CD14-positive monocyte (primary cell): ENCODE measurements at regions not wholly inside any gene's neighbourhood (a gene's known extent, or its start where the extent isn't known, plus 50 kb on each side); places are given as distances from the start of the nearest gene placed in this dataset.
"Not testable (repeated sequence)": the region's sequence is repeated elsewhere in the genome, so short reads cannot be mapped to it uniquely, and the experiment has no call there.

Experiments
- DNase-seq, 3 donors: peaks; one replicate each; pipeline ENCODE4 v3.0.0-alpha.2; 2011 to 2022
- H2AFZ ChIP-seq: 2 replicates; pipeline ENCODE4 v1.6.0; 2012; ENCODE audit warnings: mild to moderate bottlenecking, low read depth, low read length, inconsistent platforms; ENCODE audit not compliant: insufficient read depth, poor library complexity, severe bottlenecking
- H3K27ac ChIP-seq, 2 donors: 1 replicate in 1 of 2; 2 replicates in 1 of 2; pipeline ENCODE4 v1.5.1; 2012 to 2013; ENCODE audit warnings: low read length in 2 of 2, control low read depth in 1 of 2, inconsistent platforms in 1 of 2, low read depth in 1 of 2, mild to moderate bottlenecking in 1 of 2
- H3K27me3 ChIP-seq, 2 donors: one replicate each; pipeline versions ENCODE4 v1.6.0 to v1.6.1; 2011 to 2013; ENCODE audit warnings: low read length in 2 of 2; ENCODE audit not compliant: control insufficient read depth in 2 of 2, insufficient read depth in 2 of 2
- H3K36me3 ChIP-seq, 2 donors: replicated peaks in 1 of 2; 1 replicate in 1 of 2; 2 replicates in 1 of 2; pipeline versions ENCODE4 v1.5.1 to v1.6.1; 2012 to 2013; ENCODE audit warnings: low read length in 2 of 2, control low read depth in 1 of 2, inconsistent platforms in 1 of 2, mild to moderate bottlenecking in 1 of 2; ENCODE audit not compliant: insufficient read depth in 2 of 2, control insufficient read depth in 1 of 2
- H3K4me1 ChIP-seq, 2 donors: 1 replicate in 1 of 2; 2 replicates in 1 of 2; pipeline versions ENCODE4 v1.5.1 to v1.6.1; 2012 to 2013; ENCODE audit warnings: low read length in 2 of 2, control low read depth in 1 of 2, inconsistent platforms in 1 of 2, mild to moderate bottlenecking in 1 of 2, moderate library complexity in 1 of 2; ENCODE audit not compliant: insufficient read depth in 2 of 2, control insufficient read depth in 1 of 2
- H3K4me2 ChIP-seq: replicated peaks from 2 replicates; pipeline ENCODE3; 2012; ENCODE audit warnings: low read length, moderate library complexity, mild to moderate bottlenecking; ENCODE audit not compliant: poor library complexity, severe bottlenecking; ENCODE audit errors: extremely low read depth
- H3K4me3 ChIP-seq, 3 experiments: fragments of 200-600 bp in 1 of 3; sonication (generic) in 1 of 3; replicated peaks in 1 of 3; 1 replicate in 2 of 3; 2 replicates in 1 of 3; pipeline ENCODE4 v1.5.1; 2011 to 2013; ENCODE audit warnings: low read length in 3 of 3, mild to moderate bottlenecking in 3 of 3, control low read depth in 2 of 3, low read depth in 2 of 3, inconsistent platforms in 1 of 3, moderate library complexity in 1 of 3
- H3K79me2 ChIP-seq: 2 replicates; pipeline ENCODE4 v1.6.0; 2012; ENCODE audit warnings: mild to moderate bottlenecking, control low read depth, inconsistent platforms, low read length, moderate library complexity; ENCODE audit not compliant: insufficient read depth
- H3K9ac ChIP-seq: 2 replicates; pipeline ENCODE4 v1.6.0; 2017; ENCODE audit warnings: low read length, mild to moderate bottlenecking; ENCODE audit not compliant: insufficient read depth, poor library complexity, severe bottlenecking
- H3K9me3 ChIP-seq, 2 donors: replicated peaks in 1 of 2; 1 replicate in 1 of 2; 2 replicates in 1 of 2; pipeline versions ENCODE4 v1.5.1 to v1.6.1; 2012 to 2013; ENCODE audit warnings: low read length in 2 of 2, control low read depth in 1 of 2; ENCODE audit not compliant: control insufficient read depth in 1 of 2, insufficient read depth in 1 of 2
- H4K20me1 ChIP-seq: 2 replicates; pipeline ENCODE4 v1.6.0; 2012; ENCODE audit warnings: mild to moderate bottlenecking, low read length, control low read depth, moderate library complexity; ENCODE audit not compliant: insufficient read depth
- H3K27ac Mint-ChIP-seq, 7 donors: one replicate each; pipeline ENCODE4 v1.8.0; 2020; ENCODE audit warnings: mild to moderate bottlenecking in 7 of 7, mixed read lengths in 7 of 7, moderate library complexity in 6 of 7, inconsistent platforms in 2 of 7
- H3K27me3 Mint-ChIP-seq, 3 donors: one replicate each; pipeline ENCODE4 v1.8.0; 2021 to 2022; ENCODE audit warnings: low read depth in 3 of 3, mild to moderate bottlenecking in 3 of 3, mixed read lengths in 3 of 3, moderate library complexity in 3 of 3, inconsistent platforms in 1 of 3
- H3K36me3 Mint-ChIP-seq, 2 donors: one replicate each; pipeline ENCODE4 v1.8.0; 2020; ENCODE audit warnings: mixed read lengths in 2 of 2, inconsistent platforms in 1 of 2, mild to moderate bottlenecking in 1 of 2
- H3K4me1 Mint-ChIP-seq: one replicate; pipeline ENCODE4 v1.8.0; 2020; ENCODE audit warnings: mild to moderate bottlenecking, mixed read lengths
- H3K4me3 Mint-ChIP-seq, 2 donors: one replicate each; pipeline ENCODE4 v1.8.0; 2020; ENCODE audit warnings: mild to moderate bottlenecking in 2 of 2, mixed read lengths in 2 of 2, moderate library complexity in 1 of 2
- H3K9me3 Mint-ChIP-seq, 7 donors: one replicate each; pipeline ENCODE4 v1.8.0; 2020 to 2022; ENCODE audit warnings: mixed read lengths in 7 of 7, mild to moderate bottlenecking in 6 of 7, moderate library complexity in 6 of 7, inconsistent platforms in 2 of 7
- CTCF ChIP-seq: fragments of 200-600 bp; IDR thresholded peaks from one replicate; pipeline ENCODE4 v1.8.0; 2022; ENCODE audit warnings: antibody characterized with exemption, mild to moderate bottlenecking
- WGBS: methylation state at CpG from one replicate; pipeline ENCODE4 v1.1.5; 2013; ENCODE audit warnings: missing lambda C conversion rate; ENCODE audit not compliant: insufficient coverage; 5-methylcytosine and 5-hydroxymethylcytosine counted together
- intact Hi-C, 2 donors: fragments of 100-400 bp; cut with micrococcal nuclease; formaldehyde crosslinking; loops; one replicate each; pipeline versions ENCODE4 v1.15.0 to v1.15.1; 2023

- no peaks in the 10 kb centered on the region for H3K4me1 Mint-ChIP-seq
- DNase-seq: no peak
- Histone ChIP-seq H3K4me1 (no peaks in the 10 kb centered on the region), H4K20me1 (no peaks in the 10 kb centered on the region), H3K9ac (no peak overlapping the region), H3K9me3 (no peaks in the 10 kb centered on the region), H2AFZ (no peak overlapping the region), H3K27me3 (no peaks in the 10 kb centered on the region), H3K79me2 (no peaks in the 10 kb centered on the region), H3K36me3 (no peaks in the 10 kb centered on the region), H3K27ac (no peak overlapping the region), H3K4me2 (no peak overlapping the region), H3K4me3 (no peak overlapping the region)
- H3K27me3 Mint-ChIP-seq: no peaks in the 10 kb centered on the region
- H3K9me3 Mint-ChIP-seq: peaks cover 0 to 8% (median 2%) of the 10 kb centered on the region in 7 donors
- no peak overlapping the region for H3K27ac Mint-ChIP-seq
- intact Hi-C loops: no loop called here
- 77% methylated on average over 2 of the region's 3 CpGs for WGBS
- no peak overlapping the region for H3K4me3 Mint-ChIP-seq
- no peaks in the 10 kb centered on the region for H3K36me3 Mint-ChIP-seq
- no peak for TF ChIP-seq CTCF
These were observed 761.7 kb upstream of the ARRDC3 start for GRCh38 chr5:92144824-92145223.

- H3K79me2 ChIP-seq, H4K20me1 ChIP-seq, H2AFZ ChIP-seq, H3K36me3 ChIP-seq, H3K27me3 Mint-ChIP-seq, H3K4me1 ChIP-seq, H3K9me3 Mint-ChIP-seq, H3K4me3 ChIP-seq, DNase-seq, H3K36me3 Mint-ChIP-seq, H3K27ac Mint-ChIP-seq, H3K4me3 Mint-ChIP-seq, H3K27me3 ChIP-seq, H3K9ac ChIP-seq, H3K4me1 Mint-ChIP-seq, H3K9me3 ChIP-seq, intact Hi-C loops, H3K4me2 ChIP-seq, H3K27ac ChIP-seq: not testable (repeated sequence)
- WGBS: no CpG with 5 or more reads among the region's 5 CpGs
These were observed 749.3 kb upstream of the ARRDC3 start for GRCh38 chr5:92132294-92132908.
